GM13976 (cell line): ENCODE measurements at regions not wholly inside any gene's neighbourhood (a gene's known extent, or its start where the extent isn't known, plus 50 kb on each side); places are given as distances from the start of the nearest gene placed in this dataset.

Source experiments
- DNase-seq: peaks from one replicate; pipeline ENCODE4 v3.0.0; 2012; ENCODE audit warnings: low spot score
- in situ Hi-C: fragments of 300-500 bp; cut with MboI; formaldehyde crosslinking; loops from one replicate; pipeline ENCODE4 v1.12.0; 2022; ENCODE audit warnings: low sequenced_read_pairs, mixed read lengths, inconsistent platforms; ENCODE audit not compliant: unreplicated experiment
- TF ChIP-seq, protein P1 (sequence below): IDR thresholded peaks from 2 replicates; pipeline ENCODE4 v1.5.1; 2012; ENCODE audit warnings: borderline replicate concordance, mild to moderate bottlenecking; ENCODE audit not compliant: insufficient read depth; ENCODE audit errors: extremely low read depth, missing control alignments, control extremely low read depth

DNA sequence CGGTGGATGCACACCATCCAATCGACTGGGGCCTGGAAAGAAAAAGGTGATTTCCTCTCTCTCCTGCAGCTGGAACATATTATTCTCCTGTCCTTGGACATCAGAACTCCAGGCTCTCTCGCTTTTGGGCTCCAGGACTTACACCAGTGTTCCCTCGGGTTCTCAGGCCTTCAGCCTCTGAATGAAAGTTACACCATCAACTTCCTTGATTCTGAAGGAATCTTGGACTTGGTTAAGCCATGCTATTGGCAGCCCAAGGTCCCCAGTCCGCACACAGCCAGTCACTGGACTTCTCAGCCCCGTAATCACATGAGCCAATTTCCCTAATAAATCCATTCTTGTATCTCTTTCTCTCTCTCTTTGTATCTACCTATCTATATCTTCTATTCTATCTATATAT, 418.9 kb downstream of the IRS1 start:
- TF ChIP-seq, protein P1, sequence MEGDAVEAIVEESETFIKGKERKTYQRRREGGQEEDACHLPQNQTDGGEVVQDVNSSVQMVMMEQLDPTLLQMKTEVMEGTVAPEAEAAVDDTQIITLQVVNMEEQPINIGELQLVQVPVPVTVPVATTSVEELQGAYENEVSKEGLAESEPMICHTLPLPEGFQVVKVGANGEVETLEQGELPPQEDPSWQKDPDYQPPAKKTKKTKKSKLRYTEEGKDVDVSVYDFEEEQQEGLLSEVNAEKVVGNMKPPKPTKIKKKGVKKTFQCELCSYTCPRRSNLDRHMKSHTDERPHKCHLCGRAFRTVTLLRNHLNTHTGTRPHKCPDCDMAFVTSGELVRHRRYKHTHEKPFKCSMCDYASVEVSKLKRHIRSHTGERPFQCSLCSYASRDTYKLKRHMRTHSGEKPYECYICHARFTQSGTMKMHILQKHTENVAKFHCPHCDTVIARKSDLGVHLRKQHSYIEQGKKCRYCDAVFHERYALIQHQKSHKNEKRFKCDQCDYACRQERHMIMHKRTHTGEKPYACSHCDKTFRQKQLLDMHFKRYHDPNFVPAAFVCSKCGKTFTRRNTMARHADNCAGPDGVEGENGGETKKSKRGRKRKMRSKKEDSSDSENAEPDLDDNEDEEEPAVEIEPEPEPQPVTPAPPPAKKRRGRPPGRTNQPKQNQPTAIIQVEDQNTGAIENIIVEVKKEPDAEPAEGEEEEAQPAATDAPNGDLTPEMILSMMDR = no peak
- in situ Hi-C loops = no loop called here
- DNase-seq = no peak

DNA sequence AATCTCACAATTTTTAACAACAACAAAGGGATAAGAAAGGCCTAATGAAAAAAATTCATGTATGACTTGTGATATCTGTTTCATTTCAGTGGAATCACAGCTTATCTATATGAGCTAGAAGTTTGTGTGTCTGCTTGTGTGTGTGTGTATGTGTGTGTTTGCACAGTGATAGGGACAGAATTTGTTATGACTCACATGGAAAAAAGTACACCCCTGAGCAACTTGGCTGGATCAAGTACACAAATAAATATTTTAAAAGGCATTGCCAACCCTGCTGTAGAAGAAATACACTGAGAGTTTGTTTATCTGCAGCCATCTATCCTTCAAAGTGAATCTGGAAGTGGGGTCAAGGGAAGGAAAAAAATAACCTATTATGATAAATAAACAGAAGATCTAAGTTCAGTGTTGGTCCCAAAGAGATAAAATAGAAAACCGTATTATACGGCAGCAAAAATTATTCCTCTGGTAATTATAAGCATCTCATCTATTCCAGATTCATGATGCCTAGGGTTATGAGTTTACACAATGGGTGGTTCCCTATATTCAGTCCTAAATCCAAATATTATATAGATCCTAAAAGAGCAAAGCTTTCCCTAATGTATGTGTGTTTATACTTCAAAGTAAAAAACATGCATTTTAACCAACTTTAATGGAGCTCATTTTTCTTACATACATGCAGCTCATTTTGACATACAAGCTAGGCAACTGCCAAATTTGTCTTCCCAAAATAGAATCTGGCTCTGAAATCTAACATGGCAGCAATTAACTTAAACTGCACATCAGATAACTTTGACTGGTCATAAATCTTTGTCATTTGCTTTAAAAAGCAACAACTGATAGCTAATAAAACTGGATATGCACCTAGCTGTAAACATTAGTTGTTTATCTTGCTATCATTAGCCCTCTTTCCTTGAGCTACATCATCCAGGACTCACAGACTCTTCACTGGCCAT, 420.6 kb downstream of the IRS1 start:
- TF ChIP-seq, protein P1 = no peak
- DNase-seq = no peak
- in situ Hi-C loops = no loop called here

DNA sequence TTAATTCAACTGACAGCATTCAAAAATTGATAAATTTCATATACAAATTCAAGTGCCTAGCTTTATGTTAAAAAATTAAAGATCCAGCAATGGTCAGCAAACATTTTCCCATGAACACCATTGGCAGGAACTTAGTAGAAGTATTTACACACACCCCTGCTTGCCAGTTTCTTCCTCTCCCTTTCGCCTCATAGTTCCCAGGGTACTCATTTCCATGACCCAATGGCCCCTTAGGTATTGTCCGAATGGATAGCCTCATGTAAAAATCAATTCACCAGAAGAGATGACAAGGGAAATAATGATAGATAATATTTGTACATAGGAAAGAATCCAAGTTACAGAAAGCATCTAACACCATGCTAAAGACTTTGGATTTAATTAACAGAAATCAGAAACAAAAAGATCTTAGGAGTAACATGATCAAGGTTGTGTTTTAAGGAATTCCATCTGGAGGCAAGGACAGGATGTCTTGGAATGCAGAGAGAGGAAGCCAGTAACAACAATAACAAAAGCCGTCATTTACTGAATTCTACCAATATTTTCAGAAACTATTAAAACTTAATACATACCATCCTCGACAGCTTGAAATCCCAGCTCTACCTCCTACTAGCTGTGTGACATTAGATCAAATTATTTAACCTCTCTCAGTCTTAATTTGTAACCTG, 423.0 kb downstream of the IRS1 start:
- in situ Hi-C loops = no loop called here
- no peak for DNase-seq
- TF ChIP-seq, protein P1 = no peak

DNA sequence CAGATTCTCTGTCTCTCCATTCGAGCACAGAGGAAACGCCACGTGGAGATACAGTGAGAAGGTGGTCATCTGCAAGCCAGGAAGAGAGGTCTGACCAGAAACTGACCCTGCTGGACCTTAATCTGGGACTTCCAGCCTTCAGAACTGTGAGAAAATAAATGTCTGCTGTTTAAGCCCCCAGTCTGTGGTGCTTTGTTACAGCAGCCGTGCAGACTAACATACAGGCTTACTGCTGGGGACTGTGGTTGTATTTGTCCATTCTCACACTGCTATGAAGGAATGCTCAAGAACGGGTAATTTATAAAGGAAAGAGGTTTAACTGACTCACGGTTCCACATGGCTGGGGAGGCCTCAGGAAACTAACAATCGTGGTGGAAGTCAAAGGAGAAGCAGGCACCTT, 432.7 kb downstream of the IRS1 start:
- DNase-seq = no peak
- TF ChIP-seq, protein P1 = no peak
- in situ Hi-C loops = no loop called here

DNA sequence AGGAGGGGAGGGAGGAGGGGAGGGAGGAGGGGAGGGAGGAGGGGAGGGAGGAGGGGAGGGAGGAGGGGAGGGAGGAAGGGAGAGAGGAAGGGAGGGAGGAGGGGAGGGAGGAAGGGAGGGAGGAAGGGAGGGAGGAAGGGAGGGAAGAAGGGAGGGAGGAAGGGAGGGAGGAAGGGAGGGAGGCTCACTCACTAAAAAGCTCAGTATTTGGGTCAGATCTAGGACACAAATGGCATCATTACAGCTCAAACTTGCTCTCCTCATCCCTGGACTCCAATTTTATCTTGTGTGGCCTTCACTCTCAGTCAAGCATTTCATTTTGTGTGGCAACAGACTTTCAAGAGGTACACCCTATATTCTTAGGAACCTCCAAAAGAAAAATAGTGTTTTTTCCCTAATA, 435.4 kb downstream of the IRS1 start:
- no peak for DNase-seq
- TF ChIP-seq, protein P1 = no peak
- in situ Hi-C loops = no loop called here

DNA sequence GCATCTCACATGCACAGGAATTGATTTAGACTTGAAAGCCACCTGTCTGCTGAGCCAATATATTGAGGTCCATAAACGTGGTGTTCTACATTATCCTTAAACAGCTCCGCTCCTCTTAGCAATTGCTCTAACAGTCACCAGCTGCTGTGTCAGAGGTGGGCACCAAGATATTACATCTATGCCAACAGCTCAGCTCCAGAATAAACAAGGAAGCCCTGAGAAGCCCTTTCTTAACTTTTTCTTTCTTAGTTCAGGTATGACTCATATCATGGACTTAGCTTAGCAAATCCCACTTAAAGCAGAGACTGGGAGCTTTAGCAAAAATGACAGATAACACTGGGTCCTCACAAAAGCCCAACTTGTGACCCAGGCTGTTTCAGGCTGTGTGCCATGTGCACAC, 436.6 kb downstream of the IRS1 start:
- in situ Hi-C loops = no loop called here
- TF ChIP-seq, protein P1 = no peak
- DNase-seq = no peak
